ENCODE measurements at regions not wholly inside any gene's neighbourhood (a gene's known extent, or its start where the extent isn't known, plus 50 kb on each side); places are given as distances from the start of the nearest gene placed in this dataset.

DNA sequence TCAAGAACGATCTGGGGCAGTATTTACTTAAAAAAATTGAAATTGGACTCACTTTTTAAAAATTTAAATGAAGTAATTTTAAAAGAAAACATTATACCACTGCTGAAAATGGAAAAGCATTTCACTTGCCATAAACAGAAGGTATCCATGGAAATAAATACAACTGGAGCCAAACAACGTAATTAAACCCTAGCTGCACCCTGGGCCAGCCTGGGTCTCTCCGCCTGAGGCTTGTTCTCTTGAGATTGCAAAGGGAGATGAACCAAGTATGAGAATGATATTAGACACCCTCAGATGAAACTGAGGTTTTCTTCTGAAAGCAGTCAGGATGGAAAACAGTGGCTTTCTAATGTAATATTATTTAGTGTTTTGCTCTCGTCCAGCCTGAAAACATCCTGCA, 264.4 kb downstream of the KCNE4 start:
- TF ChIP-seq, protein P1, sequence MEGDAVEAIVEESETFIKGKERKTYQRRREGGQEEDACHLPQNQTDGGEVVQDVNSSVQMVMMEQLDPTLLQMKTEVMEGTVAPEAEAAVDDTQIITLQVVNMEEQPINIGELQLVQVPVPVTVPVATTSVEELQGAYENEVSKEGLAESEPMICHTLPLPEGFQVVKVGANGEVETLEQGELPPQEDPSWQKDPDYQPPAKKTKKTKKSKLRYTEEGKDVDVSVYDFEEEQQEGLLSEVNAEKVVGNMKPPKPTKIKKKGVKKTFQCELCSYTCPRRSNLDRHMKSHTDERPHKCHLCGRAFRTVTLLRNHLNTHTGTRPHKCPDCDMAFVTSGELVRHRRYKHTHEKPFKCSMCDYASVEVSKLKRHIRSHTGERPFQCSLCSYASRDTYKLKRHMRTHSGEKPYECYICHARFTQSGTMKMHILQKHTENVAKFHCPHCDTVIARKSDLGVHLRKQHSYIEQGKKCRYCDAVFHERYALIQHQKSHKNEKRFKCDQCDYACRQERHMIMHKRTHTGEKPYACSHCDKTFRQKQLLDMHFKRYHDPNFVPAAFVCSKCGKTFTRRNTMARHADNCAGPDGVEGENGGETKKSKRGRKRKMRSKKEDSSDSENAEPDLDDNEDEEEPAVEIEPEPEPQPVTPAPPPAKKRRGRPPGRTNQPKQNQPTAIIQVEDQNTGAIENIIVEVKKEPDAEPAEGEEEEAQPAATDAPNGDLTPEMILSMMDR (conservative IDR thresholded peaks at IDR 0.05; ENCODE audit: low read depth, low read length): no peak
- no peak for TF ChIP-seq EZH2 (IDR thresholded peaks at IDR 0.05; ENCODE audit: low read length, unreplicated experiment)
- TF ChIP-seq EZH2phosphoT487 (IDR thresholded peaks at IDR 0.05; ENCODE audit: borderline replicate concordance, low read length): no peak

All from PC-3 (cell line).